Activated CD8-positive, alpha-beta memory T cell treated with anti-CD3 and anti-CD28 coated beads for 36 hours (primary cell): ENCODE measurements at regions not wholly inside any gene's neighbourhood (a gene's known extent, or its start where the extent isn't known, plus 50 kb on each side); places are given as distances from the start of the nearest gene placed in this dataset.

Source experiments
- CTCF ChIA-PET: fragments of 350-600 bp; sonication (Branson Sonifier 250); formaldehyde crosslinking; loops from one replicate; lab custom pipeline; 2021; ENCODE audit warnings: antibody characterized with exemption; lab: Charles Lee
- POLR2A ChIA-PET: fragments of 350-600 bp; sonication (Branson Sonifier 250); formaldehyde crosslinking; loops from one replicate; lab custom pipeline; 2021; ENCODE audit warnings: antibody characterized with exemption; lab: Charles Lee

DNA sequence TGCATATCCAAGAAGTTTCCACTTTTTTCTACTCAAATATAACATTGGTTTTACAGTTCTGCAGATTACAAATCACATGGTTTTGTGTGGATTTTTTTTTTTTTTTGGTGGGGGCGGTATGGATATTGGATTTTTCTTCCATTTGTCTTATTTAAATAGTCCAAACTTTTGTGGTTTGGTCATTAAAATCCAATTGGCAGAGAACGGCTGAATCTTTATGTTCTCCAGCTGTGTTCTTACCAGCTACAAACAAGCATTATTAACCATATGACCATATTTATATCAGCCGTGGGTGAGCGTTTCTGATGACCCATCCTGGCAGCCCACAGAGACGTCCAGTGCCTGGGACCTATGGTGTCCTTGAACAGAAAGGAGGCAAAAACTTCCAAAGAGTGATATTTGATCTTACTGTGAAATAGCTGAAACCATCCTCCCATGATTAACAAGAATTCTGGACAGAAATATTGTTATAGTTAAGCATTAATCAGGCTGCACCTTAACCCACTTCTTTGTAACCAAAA lies 200.4 kb downstream of the LYPLAL1 start:
- POLR2A ChIA-PET, result no interaction called here
- CTCF ChIA-PET, result no interaction called here

DNA sequence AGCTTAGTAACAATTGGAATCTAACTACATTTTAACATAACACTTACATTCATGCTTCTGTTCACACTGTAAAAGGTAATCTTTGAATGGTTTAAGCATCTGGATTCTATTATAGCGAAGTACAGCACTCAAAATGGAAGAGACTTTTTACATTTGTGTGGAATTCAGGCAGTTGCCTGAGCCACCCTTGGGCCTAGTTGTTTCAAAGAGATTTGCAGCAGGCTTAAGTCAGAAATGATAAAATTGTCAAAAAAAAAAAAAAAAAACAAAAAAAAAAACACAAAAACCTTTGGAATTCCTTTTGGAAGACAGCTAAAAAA lies 199.9 kb downstream of the LYPLAL1 start:
- ChIA-PET CTCF (no interaction called here), POLR2A (no interaction called here)

DNA sequence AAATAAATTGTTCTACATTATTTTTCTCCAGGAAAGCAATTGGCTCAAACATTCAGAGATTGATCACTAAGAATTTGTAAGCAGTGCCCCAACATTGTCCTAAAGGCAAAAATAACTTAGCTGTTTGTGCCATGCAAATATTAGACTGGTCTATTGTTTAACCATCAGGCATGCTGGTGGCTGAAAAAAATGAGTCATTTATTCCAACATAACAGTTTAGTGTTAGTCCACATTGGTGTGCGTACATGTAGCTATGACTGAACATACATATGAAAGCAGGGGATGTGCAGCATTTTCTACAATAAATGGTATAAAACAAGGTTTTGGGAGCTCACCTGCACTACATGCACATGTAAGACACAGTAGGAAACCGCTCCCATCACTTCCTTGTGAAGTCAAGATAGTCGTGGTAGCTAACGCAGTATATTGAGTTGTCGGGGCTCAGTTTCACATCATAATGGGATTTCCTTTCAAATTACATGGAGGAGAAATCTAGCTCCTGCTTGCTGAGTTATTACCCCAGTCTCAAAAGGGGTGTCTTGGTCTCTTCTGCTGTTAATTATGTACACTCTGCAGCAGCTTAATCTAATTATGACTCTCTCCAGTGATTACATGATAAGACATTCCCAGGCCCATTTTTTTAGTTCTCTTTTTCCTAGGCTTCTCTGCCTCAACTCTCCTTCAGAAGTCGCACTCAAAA lies 199.4 kb downstream of the LYPLAL1 start:
- ChIA-PET POLR2A (no interaction called here), CTCF (no interaction called here)

DNA sequence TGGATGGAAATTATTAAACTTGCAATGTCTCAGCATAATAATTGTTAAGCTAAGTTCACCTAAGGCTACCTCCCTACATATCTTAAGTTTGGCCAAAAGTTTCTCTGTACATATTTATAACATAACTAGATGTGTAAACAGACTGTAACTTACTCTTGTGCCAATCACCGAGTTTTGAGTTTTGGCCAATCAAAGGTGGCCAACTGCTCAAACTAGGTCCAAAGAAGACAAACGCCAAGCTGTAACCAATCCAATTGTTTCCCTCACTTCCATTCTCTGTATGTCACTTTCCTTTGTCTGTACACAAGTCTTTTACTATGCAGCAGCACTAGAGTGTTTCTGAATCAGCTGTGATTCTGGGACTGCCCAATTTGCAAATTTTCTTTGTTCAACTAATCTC lies 197.8 kb downstream of the LYPLAL1 start:
- ChIA-PET POLR2A (no interaction called here), CTCF (no interaction called here)

DNA sequence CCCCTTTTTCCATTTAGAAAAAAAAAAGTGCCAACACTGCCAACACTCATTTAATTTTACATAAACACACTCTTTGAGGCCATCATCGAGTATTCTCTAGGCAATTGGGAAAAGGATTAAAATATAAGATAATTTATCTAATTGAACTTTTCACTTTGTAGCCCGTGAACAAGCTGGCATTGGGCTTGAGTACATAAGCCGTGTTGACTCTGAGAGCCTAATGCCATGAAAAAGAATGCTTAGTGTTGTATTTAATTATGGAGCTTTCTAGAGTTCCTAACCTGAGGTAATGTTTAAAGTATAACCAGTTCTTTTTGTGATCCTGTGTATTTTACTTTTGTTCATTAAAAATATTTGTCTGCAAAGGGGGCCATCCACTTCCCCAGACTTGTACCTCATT lies 193.8 kb downstream of the LYPLAL1 start:
- POLR2A ChIA-PET, result no interaction called here
- CTCF ChIA-PET, result no interaction called here

DNA sequence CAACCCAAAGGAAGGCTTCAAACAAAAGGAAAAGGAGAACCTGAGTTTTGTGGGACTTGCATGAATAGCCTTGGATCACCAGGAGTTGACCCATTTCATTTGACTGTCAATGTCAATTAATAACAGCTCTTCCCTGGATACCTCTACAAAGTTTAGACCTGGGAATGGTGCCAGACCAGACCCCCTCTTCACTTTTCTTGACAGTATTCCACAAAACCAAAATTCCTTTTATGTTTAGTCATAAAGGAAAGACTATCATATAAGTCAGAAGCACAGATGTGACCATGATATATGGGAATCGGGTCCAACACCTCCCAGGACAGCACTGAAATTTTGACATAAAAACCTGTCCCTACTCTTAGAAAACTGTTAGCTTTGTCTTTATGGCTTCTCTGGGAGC lies 191.8 kb downstream of the LYPLAL1 start:
- ChIA-PET POLR2A (no interaction called here), CTCF (no interaction called here)

DNA sequence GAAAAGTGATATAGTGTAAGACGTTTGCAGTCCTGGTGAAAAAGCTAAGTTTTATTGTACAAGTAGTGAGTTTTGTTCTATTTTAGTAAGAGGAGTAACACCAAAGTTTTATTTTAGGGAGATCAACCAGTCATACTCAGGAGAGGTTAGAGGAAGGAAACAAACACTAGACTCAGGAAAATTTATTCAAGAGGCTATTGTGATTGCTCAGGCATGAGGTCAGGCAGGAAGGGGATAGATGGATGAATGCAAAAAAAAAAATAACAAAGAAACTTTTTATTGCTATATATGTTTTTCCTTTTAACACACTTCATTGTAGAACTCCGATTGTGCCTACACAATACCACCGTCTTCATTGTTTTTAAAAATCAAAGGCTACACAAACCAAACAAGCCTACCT lies 189.0 kb downstream of the LYPLAL1 start:
- ChIA-PET POLR2A (no interaction called here), CTCF (no interaction called here)

DNA sequence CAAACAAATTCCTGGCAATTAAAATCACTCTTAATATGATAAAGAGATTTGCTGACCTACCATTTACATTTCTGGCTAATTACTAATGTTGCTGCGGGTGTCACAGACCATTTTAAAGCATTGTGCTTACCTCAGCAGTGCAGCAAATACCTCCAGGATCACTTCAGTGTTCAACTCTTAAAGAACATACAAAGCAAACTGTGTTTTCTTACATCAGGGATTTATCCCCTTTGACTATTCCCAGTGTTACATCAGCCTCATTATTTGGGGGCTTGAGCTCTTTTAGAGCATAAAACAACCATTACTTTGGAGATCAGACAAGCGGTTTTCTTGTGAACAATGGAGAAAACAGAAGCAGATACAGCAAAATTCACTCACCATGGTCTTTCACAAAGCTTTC lies 185.4 kb downstream of the LYPLAL1 start:
- ChIA-PET CTCF (no interaction called here), POLR2A (no interaction called here)

DNA sequence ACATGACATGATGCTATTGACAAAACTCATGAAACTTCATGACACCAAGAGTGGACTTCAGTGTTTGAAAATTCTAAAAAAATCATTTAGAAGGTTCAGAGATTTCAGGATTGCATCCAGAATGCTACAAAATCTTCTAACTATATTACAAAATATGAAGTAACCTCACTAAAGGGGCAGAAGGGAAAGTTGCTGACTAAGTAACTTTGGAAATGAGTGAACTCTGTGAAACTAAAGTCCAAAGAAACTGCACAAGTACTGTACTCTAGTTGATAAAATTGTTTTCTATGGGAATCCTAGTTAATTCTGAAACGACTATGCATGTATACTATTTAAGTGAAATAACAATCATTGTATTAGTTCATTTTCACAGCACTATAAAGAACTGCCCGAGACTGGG lies 184.4 kb downstream of the LYPLAL1 start:
- POLR2A ChIA-PET, result no interaction called here

DNA sequence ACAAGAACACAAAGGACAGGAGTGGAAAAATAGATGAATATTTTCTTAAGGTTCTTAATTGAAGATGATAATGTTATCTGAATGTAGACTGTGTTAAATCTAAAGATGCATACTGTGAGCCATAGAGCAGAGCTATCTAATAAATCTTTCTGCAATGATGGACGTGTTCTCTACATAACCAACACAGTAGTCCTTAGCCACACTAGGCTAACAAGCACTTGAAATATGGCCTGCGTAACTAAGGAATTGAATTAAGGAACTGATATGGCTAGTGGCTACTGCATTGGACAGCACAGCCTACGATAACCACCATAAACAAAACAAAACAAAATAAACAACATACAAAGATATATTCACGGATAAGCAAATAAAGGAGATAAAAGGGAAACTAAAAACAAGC lies 181.3 kb downstream of the LYPLAL1 start:
- ChIA-PET CTCF (no interaction called here), POLR2A (no interaction called here)

More for the DNA sequence above, 184.4 kb downstream of the LYPLAL1 start:
- CTCF ChIA-PET, result no interaction called here

DNA sequence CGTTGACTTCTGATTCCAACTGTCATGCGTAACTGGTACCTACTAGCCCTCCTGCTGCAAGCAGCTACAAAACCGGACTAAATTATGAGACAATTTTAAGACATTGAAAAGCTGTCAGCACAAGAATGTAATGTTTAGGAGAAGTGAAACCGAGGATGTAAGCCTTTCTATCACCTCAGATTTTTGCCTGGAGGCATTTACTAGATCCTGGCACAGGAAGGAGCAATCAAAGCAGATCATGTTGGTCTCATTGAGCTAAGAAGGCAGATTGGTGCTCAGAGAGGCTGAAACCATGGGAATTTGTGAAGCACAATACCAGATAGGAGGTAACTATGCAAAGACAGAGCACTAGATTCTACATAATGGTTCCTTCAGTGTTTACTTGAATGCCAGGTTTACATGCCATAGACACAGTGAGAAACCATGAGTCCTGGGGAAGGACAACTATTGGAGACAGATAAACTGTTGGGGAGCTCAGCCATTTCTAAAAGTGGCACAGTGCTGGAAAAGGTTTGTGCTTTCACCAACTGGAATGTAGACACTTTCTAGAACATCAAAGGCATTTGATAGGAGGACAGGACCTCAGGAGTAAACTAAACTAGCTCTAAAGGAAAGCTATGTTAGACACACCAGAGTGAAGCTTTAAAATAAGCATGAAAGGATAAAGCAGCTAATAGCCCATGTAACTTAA lies 179.4 kb downstream of the LYPLAL1 start:
- ChIA-PET POLR2A (no interaction called here), CTCF (no interaction called here)

DNA sequence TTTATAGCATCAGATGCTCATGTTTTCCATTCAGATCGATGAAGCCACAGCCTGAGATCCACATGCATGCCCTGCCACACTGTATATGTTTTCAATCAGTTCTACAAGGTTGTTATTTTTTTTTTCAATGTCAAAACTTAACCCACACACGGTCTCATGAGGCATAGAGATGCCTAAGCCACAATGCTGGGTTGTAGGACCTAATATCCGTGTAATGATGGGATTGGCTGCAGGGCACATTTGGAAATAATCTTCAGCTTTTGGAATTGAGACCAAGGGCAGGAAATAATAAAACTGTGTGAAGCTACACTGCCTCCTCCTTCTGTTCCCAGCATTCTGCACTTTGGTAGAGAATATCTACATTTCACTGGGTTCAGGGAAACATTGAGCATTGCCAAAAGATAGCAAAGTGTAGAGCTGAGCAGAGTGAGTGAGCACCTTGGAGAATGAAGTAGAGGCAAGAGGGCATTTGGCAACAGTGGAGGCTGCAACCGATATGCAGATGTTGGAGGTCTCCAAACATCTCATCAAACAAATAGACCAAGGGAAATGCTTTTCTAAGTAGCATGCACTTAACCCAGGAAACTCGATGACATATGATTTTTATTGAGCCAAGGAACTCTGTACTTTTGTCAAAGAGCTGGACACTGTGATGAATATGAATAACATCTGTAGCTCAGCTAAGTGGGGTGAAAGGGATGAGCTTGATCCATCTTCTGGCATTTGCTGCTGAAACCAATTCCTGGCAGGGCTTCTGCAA lies 176.7 kb downstream of the LYPLAL1 start:
- CTCF ChIA-PET, result no interaction called here
- POLR2A ChIA-PET, result no interaction called here

DNA sequence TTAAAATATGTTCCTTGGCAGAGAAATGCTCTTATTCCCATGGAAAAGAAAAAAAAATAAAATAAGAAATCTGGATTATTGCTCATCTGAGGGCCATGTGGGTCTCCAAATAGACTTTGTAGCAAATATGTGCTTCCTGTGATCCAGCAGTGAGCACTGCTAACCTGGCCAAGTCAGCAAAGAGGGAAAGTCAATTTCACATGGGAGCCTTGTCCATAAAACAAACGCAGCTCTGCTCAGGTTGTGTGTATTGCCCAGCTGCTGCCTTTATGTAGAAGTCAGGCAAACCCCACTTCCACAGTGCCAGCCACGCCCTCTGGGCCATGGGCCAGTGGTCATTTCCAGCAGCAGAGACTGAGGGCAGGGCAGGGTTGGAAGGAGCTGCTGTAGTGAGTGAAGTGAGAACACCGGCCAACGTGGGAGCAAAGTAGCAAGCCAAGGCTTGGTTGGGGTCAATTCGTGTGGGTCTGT lies 174.3 kb downstream of the LYPLAL1 start:
- ChIA-PET POLR2A (no interaction called here), CTCF (no interaction called here)

DNA sequence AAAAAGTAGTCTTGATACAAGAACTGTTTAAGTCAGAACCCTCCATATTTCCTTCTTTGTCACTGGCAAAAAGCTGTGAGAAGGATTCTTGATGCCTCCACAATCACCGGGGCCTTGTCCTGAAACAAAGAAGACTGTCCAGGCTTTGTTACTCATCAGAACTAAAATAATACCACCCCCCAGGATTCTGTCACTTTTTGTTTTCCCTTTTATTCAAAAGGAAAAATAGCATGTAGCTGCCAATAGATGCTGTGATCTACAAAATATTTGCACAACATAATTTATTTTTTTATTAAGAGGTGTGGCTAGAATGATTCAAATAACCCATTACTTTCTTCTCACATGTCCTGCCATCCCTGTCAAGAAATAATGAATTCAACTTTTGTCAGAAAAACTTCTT lies 173.7 kb downstream of the LYPLAL1 start:
- ChIA-PET POLR2A (no interaction called here), CTCF (no interaction called here)

DNA sequence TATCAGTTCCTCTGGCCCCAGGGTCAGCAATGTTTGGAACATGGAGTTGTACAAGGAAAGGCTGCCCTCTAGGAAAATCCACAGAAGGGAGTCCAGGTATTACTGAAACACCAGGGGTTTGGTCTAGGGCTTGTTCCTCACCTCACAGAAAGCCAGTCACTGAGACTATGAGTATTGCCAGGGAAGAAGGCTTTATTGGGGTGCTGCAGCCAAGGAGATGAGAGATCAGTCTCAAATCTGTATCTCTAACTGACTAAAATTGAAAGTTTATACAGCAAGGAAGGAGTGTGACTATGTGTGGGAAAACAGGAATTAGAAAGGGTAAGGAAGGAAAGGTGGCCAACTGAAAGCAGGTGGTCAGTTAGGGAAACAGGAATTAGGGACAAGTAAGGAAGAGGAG lies 172.3 kb downstream of the LYPLAL1 start:
- ChIA-PET CTCF (no interaction called here), POLR2A (no interaction called here)

DNA sequence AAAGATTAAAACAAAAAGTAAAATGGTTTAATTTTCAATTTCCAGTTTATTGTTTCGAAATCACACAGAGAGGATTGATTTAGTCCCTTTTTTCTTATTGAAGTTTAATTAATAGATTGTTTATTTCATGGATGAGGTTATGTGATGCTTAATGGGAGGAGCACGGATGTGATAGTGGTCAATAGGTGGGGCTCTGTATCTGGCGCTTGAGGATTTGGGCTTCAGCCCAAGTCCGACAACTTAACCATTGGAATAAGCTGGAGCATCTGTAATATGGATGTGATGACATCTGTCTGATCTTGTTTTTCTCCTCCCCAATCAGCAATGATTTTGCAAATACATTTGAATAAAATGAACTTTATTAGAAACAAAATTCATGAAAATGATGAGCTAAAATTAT lies 169.2 kb downstream of the LYPLAL1 start:
- POLR2A ChIA-PET, result no interaction called here
- CTCF ChIA-PET, result no interaction called here

DNA sequence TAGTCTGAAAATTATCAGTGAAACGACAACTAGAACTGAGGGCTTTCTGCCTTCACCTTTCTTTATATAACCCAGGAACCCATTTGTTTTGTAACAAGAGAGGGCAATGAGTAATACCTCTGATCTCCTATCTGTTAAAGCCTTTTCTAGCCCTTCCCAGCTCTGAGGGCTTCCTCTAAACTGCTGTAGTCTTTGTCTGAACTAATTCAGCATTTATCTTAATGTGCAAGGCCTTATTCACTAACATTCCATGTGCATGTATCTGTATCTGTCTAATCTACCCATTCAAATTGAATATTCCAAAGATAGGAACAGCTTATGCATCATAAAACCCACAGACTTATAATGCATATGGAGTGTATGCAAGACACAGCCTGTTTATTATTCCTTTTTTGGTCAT lies 167.1 kb downstream of the LYPLAL1 start:
- CTCF ChIA-PET, result no interaction called here
- POLR2A ChIA-PET, result no interaction called here

DNA sequence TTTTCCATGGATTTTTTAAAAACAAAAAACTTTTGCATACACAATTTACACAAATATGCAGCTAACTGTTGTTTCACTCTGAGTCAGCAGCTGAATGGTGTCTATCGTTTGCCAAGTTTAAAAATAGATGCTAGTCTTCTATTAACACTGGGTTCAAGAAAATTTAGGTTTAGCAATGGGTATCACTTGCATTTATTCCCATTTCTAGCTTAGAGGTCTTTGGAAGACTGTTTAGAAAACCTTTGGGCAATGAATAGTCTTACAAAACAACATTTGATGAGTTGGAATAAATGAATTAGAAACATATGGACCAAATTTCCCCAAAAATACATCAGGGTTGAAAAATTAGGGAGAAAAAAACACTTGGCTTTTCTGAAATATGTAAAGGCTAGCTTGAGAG lies 165.8 kb downstream of the LYPLAL1 start:
- ChIA-PET CTCF (no interaction called here), POLR2A (no interaction called here)

DNA sequence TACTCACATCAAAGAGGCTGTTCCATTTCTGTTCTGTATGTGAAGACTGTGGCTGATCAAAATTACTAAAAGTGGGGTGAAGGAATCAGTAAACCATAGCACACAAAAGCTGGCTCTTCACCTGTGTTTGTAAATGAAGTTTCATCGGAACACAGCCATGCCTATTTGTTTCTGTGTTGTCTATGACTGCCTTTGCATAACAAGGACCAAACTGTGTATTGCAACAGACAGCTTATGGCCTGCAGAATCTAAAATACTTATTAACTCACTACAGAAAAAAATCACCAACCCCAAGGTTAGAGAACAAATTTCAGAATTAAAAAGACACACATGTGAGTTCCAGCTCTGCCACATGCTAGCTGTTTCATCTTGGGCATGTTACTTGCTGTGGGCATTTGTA lies 163.9 kb downstream of the LYPLAL1 start:
- POLR2A ChIA-PET, result no interaction called here
- CTCF ChIA-PET, result no interaction called here

DNA sequence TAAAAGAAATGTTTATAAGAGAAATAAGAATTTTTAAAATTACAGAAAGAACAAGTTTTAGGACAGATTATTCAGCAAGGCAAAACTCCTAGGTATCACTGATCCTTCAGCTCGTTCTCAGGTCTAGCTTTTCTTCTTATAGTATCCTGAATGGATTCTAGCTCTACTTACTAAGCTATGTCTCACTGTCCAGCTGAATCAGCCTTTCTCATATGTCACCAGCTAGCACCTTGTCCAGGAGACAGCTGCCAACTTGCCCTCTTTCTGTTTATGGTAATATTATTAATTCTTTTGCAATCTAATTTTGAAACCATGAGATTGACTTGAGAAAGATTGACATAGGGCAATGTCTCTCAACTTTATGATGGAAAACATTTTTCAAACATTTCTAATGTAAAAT lies 159.9 kb downstream of the LYPLAL1 start:
- ChIA-PET POLR2A (no interaction called here), CTCF (no interaction called here)

DNA sequence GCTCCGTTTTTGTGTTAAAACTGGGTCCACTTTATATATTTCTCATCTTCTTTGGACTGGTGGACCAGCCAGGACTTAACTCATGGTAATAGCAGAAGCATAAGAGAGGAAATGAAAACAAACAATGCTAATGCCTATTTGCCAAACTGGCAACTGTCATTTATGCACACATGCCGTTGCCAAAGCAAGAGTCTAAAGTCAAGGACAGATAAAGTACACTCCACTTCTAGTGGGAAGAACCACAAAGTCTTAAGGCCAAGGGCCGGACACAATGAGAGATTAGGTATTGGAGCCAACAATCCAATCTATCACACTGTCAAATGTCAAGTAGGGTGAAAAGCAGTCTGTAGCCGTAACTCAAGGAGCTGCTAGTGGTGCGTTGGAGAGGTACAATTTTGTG lies 157.7 kb downstream of the LYPLAL1 start:
- ChIA-PET CTCF (no interaction called here), POLR2A (no interaction called here)
